Progenitor cell of endocrine pancreas (in vitro differentiated cells): ENCODE measurements at regions not wholly inside any gene's neighbourhood (a gene's known extent, or its start where the extent isn't known, plus 50 kb on each side); places are given as distances from the start of the nearest gene placed in this dataset.

ENCODE experiments used
- DNase-seq: peaks from one replicate; pipeline ENCODE4 v3.0.0; 2021; ENCODE audit warnings: low spot score; ENCODE audit not compliant: unreplicated experiment
- H3K27ac Mint-ChIP-seq: 2 replicates; pipeline ENCODE4 v1.8.0; 2021; ENCODE audit warnings: mild to moderate bottlenecking, moderate library complexity, mixed read lengths
- H3K27me3 Mint-ChIP-seq: 2 replicates; pipeline ENCODE4 v1.8.0; 2021; ENCODE audit warnings: mixed read lengths
- H3K36me3 Mint-ChIP-seq: 2 replicates; pipeline ENCODE4 v1.8.0; 2022; ENCODE audit warnings: mixed read lengths; ENCODE audit not compliant: insufficient read depth
- H3K4me1 Mint-ChIP-seq: 2 replicates; pipeline ENCODE4 v1.8.0; 2021; ENCODE audit warnings: low read depth, mixed read lengths
- H3K4me3 Mint-ChIP-seq: 2 replicates; pipeline ENCODE4 v1.8.0; 2021; ENCODE audit warnings: low read depth, mild to moderate bottlenecking, moderate library complexity, mixed read lengths
- H3K9me3 Mint-ChIP-seq: 2 replicates; pipeline ENCODE4 v1.8.0; 2021; ENCODE audit warnings: low read depth, mixed read lengths
- TF ChIP-seq, protein P1 (sequence below): fragments of 200-600 bp; sonication (generic); IDR thresholded peaks from one replicate; pipeline ENCODE4 v1.5.0; 2021; ENCODE audit warnings: antibody characterized with exemption, mild to moderate bottlenecking; ENCODE audit not compliant: unreplicated experiment

GRCh38 chr1:103353391-103353790 is 172.1 kb upstream of the RNPC3 start:
- TF ChIP-seq, protein P1, sequence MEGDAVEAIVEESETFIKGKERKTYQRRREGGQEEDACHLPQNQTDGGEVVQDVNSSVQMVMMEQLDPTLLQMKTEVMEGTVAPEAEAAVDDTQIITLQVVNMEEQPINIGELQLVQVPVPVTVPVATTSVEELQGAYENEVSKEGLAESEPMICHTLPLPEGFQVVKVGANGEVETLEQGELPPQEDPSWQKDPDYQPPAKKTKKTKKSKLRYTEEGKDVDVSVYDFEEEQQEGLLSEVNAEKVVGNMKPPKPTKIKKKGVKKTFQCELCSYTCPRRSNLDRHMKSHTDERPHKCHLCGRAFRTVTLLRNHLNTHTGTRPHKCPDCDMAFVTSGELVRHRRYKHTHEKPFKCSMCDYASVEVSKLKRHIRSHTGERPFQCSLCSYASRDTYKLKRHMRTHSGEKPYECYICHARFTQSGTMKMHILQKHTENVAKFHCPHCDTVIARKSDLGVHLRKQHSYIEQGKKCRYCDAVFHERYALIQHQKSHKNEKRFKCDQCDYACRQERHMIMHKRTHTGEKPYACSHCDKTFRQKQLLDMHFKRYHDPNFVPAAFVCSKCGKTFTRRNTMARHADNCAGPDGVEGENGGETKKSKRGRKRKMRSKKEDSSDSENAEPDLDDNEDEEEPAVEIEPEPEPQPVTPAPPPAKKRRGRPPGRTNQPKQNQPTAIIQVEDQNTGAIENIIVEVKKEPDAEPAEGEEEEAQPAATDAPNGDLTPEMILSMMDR = no peak
- Mint-ChIP-seq H3K9me3 (peaks cover 6% of the 10 kb centered on the region), H3K27me3 (no peaks in the 10 kb centered on the region), H3K4me3 (no peak overlapping the region), H3K4me1 (no peaks in the 10 kb centered on the region), H3K27ac (no peak overlapping the region), H3K36me3 (peaks cover 1% of the 10 kb centered on the region)
- DNase-seq = no peak

DNA sequence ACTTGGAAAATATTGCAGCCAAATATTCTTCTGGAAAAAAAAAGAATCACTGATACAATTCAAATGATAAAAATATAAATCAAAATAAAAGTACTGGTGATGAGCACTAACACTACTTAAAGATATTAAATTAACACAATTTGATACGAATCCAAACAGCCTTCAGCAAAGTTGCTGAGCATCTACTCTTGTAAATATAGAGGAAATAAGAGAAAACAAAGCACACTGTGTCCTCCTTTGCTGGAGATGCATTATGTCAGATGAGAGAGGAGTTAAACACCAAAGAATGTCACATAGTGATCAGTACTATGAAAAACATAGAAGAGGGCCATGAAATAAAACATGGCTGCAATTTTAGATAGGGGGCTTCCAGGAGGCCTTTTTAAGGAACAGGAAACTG is 177.4 kb upstream of the RNPC3 start:
- Mint-ChIP-seq H3K27ac (no peak overlapping the region), H3K4me1 (no peaks in the 10 kb centered on the region), H3K4me3 (no peak overlapping the region), H3K27me3 (no peaks in the 10 kb centered on the region), H3K36me3 (no peaks in the 10 kb centered on the region), H3K9me3 (no peaks in the 10 kb centered on the region)
- no peak for DNase-seq
- TF ChIP-seq, protein P1 = no peak

GRCh38 chr1:103344930-103345329 is 180.6 kb upstream of the RNPC3 start:
- no peaks in the 10 kb centered on the region for H3K4me1 Mint-ChIP-seq
- H3K36me3 Mint-ChIP-seq = no peaks in the 10 kb centered on the region

DNA sequence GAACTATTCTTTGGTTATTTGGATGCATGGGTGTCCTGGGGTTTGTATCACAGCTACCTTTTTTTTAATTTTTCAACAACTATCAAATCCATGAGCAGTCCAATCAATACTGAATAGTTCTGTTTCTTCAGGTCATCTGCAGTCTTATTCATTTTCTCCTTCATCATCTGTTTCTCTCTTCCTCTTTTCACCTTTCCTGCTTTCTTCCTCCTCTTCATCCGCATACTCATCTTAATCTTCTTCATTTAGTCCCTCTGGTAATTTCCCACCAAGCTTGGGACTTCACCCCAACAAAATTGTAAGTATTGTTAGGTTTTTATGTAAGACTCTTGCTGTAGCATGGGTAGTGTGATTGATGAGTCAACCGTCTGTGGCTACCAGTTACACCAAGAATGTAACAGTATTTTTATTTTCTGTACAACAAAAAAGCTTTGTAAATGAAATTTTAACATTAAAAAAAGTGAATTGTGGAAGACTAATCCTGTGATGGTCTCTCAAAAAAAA is 184.1 kb upstream of the RNPC3 start:
- H3K27me3 Mint-ChIP-seq = no peaks in the 10 kb centered on the region
- TF ChIP-seq, protein P1 = no peak
- DNase-seq = no peak
- no peak overlapping the region for H3K27ac Mint-ChIP-seq
- no peaks in the 10 kb centered on the region for H3K36me3 Mint-ChIP-seq
- H3K4me1 Mint-ChIP-seq = no peaks in the 10 kb centered on the region
- H3K4me3 Mint-ChIP-seq = no peak overlapping the region
- no peaks in the 10 kb centered on the region for H3K9me3 Mint-ChIP-seq

More at GRCh38 chr1:103344930-103345329, 180.6 kb upstream of the RNPC3 start:
- TF ChIP-seq, protein P1 = no peak
- Mint-ChIP-seq H3K27ac (no peak overlapping the region), H3K27me3 (no peaks in the 10 kb centered on the region), H3K9me3 (no peaks in the 10 kb centered on the region), H3K4me3 (no peak overlapping the region)
- no peak for DNase-seq

- Mint-ChIP-seq H3K36me3 (no peaks in the 10 kb centered on the region), H3K4me3 (no peak overlapping the region), H3K27me3 (no peaks in the 10 kb centered on the region), H3K9me3 (no peaks in the 10 kb centered on the region), H3K4me1 (peaks cover 2% of the 10 kb centered on the region), H3K27ac (no peak overlapping the region)
- TF ChIP-seq, protein P1 = no peak
- no peak for DNase-seq
These were observed 187.7 kb upstream of the RNPC3 start for GRCh38 chr1:103337779-103338178.
